ELR (cell line): ENCODE measurements at regions not wholly inside any gene's neighbourhood (a gene's known extent, or its start where the extent isn't known, plus 50 kb on each side); places are given as distances from the start of the nearest gene placed in this dataset.
A peak's percentile ranks its signal among the peaks of the same experiment; 100 is the strongest.

Source experiments
- DNase-seq: peaks from one replicate; pipeline ENCODE4 v3.0.0-alpha.2; 2015; ENCODE audit warnings: low read depth

- DNase-seq, result no peak
Measured at GRCh38 chr3:66934041-66934440, 64.1 kb upstream of the KBTBD8 start.

GRCh38 chr3:66934725-66935124 is 63.4 kb upstream of the KBTBD8 start:
- DNase-seq, result no peak

- peak; percentile 2 for DNase-seq
Measured at GRCh38 chr3:66937041-66937440, 61.1 kb upstream of the KBTBD8 start.

- peak; percentile 61 for DNase-seq
Measured at GRCh38 chr3:66938338-66938963, 59.7 kb upstream of the KBTBD8 start.

- DNase-seq, result no peak
Measured at GRCh38 chr3:66948041-66948440, 50.1 kb upstream of the KBTBD8 start.
